G401 (cell line): ENCODE measurements at regions not wholly inside any gene's neighbourhood (a gene's known extent, or its start where the extent isn't known, plus 50 kb on each side); places are given as distances from the start of the nearest gene placed in this dataset.

Experiments
- DNase-seq: peaks from one replicate; pipeline ENCODE4 v3.0.0-alpha.2; 2015; ENCODE audit warnings: low spot score
- in situ Hi-C: cut with HindIII; loops from 2 replicates; pipeline ENCODE4 v1.10.0; 2016; ENCODE audit warnings: low sequenced_read_pairs, mixed read lengths

GRCh38 chr6:117206944-117207687 is 58.2 kb upstream of the VGLL2 start:
- DNase-seq: no peak
- in situ Hi-C loops: no loop called here

- DNase-seq: no peak
- in situ Hi-C loops: no loop called here
These were observed 55.1 kb upstream of the VGLL2 start for GRCh38 chr6:117210279-117210678.

DNA sequence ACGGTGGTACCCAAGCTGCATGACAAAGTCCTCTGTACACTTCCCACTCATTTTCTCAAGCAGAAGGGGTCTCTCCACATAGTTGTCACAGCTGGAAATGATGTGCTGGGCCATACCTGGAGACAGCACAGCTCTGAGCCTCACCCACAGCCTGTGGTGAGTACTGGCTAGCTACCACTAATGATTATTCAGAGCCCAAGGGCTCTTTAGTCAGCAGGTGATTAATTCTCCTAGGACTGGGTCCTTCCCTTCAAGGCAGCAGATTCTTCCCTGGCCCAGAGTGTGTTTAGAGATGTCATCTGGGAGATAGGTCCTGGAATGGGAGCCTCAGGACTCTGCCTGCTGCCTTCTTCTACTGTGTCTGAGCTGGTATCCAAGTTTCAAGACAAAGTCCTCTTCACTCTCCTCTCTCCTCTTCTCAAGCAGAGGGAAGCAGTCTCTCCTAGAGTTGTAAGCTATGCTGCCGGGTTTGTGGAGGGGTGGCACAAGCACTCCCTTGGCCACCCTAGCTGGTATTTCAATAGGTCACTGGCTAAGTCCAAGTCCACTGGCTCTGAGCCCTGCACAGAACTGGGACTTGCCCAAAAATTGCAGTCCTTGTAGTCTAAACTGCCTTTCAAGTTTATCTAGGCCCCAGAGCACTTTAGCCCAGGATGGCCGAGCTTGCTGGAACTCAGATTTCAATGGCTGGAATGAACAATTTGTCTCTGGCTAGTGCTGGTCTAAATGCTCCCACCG is 49.8 kb upstream of the VGLL2 start:
- in situ Hi-C loops: no loop called here
- DNase-seq: no peak
